NAMALWA (cell line): ENCODE measurements at regions not wholly inside any gene's neighbourhood (a gene's known extent, or its start where the extent isn't known, plus 50 kb on each side); places are given as distances from the start of the nearest gene placed in this dataset.

Experiments used
- DNase-seq: peaks from one replicate; pipeline ENCODE4 v3.0.0-alpha.2; 2015; ENCODE audit warnings: low spot score

DNA sequence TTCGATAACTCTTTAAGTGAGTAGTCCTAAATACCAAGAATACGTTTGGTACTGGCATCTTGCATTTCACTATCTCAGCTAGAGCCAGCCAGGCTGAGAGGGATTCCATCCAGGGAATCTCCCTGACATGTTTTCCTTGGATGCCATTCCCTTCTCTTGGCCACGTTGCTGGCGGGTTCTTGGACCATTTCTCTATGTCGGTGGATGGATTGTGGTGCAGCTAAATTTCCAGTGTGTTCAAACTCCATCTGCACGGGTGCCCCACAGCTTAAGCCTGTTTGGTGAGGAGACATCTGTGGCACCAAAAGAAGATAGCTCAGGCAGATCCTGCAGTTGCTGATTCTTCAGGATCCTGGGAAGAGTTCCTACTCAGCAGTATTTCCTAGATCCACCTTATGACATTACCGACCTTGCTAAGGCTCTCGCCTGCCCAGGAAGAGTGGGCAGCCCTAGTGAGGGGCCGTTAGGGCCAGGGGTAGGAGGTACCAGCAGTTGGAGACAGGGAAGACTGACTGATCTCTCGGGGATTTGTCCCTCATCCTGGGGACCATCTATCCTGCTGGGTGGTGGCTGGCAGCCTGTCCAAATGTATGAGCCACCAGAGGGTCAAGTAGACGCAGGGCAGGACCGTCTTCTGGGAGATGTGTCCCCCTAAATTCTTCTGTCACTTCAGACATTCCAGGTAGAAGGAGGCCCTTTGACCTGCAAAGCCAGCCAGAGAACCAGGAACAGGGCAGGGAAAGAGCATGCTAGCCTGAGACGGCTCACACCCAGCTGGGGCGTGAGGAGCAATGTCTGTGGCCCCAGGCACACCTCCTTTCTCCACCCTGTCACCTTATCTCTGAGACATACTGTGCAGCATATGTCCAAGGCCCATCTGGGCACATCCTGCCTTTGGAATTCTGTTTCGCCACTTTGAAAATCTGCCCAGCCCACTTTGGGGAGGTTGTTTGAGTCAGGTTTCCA, 72.6 kb upstream of the CAPRIN2 start:
- no peak for DNase-seq

DNA sequence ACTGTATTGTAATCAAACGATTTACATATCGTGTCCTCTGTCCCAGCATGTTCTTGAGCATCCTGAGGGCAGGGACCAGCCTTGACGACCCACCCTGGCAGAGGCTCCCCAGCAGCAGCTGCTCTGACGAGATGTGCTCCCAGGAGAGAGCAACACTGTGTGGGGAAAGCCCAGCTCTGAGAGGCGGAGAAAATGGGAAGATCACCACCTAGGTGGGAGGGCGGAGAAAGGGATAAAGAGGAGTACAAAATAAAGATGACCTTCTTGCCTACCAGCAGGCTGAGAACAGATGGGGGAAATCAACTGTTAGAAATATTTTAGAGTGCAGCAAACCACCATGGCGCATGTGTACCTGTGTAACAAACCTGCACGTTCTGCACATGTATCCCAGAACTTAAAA, 71.5 kb upstream of the CAPRIN2 start:
- DNase-seq, result no peak

DNA sequence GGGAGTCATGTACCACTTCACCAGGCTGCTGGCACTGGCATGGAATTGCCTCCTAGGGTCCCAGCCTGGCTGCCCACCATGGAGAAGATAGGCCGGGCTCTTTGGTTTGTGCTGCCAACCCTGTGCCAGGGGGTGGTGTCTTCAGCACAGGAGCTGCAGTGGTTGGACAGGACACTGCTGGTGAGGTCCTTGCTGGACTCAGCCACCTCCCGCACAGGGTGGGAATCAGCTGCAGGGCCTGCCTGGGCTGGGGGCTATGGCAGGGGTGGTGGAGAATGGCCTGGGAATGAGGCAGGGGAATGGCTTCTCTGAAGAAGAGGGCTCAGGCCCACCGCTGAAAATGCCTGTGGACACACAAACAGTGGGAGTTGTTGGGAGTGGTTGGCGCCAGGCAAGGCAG, 70.6 kb upstream of the CAPRIN2 start:
- DNase-seq, result no peak

DNA sequence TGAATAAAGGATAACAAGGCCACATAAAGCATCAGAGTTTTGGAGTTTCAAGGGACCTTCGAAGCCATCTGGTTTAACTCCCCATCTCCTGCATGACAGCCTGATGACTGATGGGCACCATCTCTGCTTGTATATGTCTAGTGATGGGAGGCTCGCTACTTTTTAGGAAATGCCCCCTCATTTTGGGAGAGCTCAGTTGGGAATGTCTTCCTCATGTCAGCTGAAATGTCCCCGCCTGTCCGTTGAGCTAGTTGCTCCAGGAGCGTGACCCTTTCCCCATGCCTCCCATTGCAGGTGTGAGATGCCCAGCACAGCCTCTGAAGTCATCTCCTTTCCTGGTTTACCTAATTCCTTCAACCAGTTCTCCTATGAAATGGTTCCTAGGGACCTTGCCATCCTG, 69.6 kb upstream of the CAPRIN2 start:
- DNase-seq, result no peak

DNA sequence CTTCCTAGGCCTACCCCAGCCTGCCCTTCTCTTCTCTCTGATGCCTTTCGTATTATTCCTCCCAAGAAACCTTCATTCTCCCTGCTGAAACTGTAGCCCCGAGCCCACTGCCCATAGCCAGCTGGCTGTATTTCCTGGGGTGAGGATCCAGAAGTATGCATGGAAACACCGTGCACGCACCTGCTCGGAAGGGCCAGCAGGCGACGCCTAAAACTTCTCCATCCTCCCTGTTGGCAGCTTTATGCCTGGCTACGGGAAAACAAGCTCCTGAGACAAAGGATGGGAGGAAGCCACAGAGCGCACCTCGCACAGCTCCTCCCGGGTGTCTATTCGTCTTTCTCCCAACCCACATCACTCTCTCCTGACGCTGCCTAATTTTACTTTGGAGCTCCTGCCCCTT, 69.0 kb upstream of the CAPRIN2 start:
- no peak for DNase-seq

DNA sequence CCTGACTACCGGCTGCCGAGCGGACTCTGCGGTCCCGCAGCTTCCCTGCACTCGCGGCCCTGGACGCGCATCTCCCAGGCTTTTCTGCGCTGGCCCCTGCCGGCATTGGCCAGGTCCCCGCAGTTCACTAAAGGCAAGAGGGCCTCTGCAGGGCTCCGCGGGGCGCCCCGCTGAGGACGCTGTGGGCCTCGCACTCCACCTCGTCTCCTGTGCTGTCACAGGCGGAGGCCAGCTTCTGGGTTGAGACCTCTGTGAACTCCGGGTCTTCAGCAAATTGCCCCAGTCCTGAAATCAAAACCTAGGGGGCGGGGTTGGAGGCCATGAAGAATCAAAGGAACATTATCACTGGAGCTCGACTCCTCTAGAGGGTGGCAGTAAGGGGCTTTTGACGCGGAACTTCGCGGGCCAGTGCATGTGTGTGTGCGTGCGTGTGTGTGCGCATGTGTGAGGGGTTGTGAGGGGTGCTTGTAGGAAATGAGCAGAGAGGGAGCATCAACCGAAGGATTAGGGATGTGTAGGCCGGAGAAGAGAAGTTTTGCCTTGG, 68.5 kb upstream of the CAPRIN2 start:
- DNase-seq, result no peak

DNA sequence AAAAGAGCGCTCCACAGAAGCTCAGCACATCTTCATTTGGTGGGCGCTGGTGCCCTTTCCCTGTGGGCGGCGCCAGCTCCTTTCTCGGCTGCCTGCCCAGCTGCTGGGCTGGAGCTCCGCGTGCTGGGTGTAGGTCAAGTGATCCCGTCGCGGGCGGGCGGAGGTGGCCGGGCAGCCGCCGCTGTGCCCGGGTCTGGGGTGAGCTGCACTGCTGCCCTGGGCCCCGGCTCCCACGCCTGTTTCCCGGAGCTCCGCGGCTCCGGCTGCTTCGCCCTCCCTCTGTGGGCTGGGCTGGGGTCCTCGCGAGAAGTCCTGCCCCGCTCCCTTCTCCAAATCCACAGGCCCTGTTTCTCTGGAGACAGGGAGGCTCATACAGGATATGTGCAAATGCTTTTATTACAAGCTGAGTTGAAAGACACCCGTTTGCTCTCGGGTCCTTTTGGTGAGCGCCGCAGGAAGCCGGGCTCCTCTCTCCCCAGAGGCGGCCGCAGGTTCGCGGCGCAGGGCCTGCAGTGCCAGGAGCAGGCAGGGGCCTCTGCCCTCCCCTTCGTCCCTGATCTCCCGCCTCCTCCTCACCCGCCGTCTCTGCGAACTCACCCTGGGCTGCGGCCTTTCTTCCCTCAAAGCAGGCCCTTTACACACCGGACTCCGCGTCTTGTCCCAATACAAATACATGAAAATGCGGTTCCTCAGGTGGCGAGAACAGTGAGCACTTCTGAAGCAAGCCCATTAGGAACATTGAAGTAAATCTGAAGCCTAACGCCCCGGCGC, 67.8 kb upstream of the CAPRIN2 start:
- DNase-seq, result no peak

DNA sequence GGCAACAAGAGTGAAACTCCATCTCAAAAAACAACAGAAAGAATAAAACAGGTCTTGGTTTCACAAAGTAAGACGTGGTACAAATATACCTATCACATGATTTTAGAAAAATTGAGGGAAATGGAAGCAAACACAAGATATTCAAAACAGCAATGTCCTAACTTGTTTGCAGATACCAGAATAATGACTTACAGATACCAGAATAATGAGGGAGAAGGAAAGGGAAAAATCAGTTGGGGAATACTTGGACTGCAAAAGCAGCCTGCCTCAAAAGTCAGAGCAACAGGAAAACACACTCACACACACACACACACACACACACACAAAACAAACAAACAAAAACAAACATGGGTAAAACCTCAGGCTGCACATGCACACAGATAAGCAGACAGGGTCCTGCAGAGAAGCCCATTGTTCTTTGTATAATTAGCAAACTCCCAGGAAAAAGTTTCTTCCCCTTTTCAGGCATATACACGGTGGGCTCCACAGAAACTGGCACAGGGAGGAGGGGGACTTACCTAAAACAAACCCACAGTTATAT, 65.7 kb upstream of the CAPRIN2 start:
- DNase-seq, result no peak

DNA sequence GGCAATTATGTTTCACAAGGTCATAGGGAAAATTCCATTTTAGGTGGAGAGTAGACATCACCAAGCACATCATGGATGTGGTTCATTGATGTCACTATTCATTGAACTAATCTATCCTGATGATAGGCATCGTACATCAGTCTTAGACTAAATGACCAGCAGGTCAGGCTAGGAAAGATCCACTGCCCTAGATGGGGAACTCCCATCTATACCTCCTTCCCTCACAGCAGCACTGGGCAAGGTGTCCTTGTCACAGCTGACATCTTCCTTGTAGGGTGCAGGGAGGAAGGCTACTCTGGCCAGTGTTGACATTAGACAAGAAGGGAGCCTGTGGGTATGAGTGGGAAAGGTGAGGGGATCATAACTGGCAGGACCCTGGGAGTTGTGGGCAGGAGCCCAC, 63.8 kb upstream of the CAPRIN2 start:
- no peak for DNase-seq

DNA sequence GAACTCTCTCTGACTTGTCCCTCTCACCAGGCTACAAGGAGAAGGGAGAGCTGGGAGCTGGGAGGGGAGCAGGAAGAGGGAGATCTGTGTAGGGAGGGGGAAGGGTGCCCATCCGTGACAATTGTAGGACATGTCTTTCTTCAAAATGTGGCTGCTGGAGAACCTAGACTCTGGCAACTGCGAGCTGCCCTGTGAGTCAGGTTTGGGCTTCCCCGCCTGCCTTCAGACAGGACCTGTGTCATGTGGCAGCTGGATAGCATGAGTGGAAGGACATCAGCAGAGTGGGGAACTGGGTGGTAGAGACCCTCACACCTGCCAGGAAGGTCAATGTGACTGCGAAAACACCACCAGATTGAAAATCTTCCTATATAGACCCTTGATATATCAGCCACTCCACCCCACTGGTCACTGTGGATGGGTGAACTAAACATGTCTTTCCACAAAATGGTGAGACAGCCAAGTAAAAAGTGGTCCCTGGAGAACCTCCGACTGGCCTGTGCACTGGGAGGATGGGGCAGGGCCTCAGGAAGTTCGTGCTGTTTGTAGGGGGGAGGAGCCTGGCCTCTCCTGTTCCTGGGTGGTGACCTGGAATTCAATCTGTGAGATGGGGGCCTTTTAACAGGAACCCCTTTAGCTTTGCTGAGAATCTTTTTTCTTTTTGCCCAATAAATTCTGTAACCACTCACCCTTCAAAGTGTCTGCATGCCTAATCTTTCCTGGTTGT, 62.2 kb upstream of the CAPRIN2 start:
- DNase-seq, result no peak

DNA sequence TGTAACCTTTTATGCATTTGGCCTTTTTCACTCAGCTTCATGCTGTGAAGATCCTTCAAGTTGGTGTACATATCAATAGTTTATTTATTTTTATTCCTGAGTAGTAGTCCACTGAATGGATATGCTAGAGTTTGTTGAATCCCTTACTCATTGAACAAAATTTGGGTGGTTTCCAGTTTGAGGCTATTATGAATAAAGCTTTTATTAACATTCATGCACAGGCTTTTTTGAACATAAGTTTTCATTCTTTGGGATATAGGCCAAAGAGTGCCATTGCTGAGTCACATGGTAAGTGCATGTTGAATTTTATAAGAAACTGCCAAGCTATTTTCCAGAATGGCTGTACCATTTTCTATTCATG, 59.5 kb upstream of the CAPRIN2 start:
- no peak for DNase-seq

DNA sequence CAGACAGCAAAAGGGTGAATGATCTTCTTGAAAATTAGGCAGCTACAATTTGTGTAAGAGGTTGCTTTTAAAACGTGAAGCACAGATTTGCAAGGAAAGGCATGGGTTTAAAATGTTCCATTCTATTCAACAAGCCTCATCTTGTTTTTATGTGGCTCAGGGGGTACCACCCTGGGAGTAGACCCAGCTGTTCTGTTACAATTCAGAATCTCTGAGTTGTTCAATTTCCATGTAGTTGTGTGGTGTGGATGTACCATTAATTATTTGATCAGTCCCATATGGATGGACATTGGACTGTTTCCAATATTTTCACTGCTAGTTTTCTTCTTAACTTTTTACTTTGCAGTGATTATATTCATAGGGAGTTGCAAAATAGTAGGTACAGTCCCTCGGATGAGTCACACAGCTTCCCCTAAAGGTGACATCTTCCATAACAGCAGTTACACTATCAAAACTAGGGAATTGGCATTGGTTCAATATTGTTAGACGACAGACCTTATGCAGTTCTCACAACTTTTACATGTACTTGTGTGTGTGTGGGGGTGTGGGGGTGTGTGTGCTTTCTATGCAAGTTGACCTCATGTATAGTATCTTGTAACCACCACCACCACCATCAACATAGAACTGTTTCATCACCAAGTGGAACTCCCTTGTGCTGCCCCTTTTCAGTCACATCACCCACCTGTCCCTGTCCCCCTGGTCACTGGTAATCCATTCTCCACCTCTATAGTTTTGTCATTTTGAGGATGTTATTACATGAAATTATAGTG, 59.0 kb upstream of the CAPRIN2 start:
- DNase-seq, result no peak

DNA sequence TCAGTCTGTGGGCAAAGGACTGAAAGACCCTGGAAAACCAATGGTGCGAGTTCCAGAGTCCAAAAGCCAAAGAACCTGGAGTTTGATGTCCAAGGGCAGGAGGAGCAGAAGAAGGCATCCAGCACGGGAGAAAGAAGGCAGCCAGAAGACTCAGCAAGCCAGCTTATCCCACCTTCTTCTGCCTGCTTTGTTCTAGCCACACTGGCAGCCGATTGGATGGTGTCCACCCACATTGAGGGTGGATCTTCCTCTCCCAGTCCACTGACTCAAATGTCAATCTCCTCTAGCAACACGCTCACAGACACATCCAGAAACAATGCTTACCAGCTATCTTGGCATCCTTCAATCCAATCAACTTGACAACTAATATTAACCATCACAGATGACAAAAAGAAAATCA, 57.2 kb upstream of the CAPRIN2 start:
- DNase-seq, result no peak

DNA sequence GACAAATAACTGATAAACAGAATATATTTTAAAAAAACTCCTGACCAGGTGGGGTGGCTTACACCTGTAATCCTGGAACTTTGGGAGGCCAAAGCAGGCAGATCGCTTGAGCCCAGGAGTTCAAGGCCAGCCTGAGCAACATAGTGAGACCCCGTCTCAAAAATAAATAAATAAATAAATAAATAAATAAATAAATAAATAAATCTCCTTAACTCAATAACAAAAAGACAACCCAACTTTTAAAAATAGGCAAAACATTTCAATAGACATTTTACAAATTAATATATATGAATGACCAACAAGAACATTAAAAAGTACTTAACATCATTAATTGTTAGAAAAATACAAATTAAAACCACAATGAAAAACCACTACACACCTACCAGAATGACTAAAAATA, 56.2 kb upstream of the CAPRIN2 start:
- no peak for DNase-seq

DNA sequence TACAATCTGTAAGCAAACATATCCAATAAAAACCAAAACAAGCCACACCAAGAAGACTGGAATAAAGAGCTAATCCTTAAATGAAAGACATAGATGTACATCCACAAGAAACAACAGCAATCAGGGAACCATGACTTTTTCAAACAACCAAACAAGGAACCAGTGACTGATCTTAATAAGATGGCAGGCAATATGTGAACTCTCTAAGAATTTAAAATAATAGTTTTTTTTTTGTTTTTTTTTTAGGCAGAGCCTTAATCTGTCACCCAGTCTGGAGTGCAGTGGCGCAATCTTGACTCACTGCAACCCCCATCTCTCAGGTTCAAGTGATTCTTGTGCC, 52.9 kb upstream of the CAPRIN2 start:
- DNase-seq, result no peak

DNA sequence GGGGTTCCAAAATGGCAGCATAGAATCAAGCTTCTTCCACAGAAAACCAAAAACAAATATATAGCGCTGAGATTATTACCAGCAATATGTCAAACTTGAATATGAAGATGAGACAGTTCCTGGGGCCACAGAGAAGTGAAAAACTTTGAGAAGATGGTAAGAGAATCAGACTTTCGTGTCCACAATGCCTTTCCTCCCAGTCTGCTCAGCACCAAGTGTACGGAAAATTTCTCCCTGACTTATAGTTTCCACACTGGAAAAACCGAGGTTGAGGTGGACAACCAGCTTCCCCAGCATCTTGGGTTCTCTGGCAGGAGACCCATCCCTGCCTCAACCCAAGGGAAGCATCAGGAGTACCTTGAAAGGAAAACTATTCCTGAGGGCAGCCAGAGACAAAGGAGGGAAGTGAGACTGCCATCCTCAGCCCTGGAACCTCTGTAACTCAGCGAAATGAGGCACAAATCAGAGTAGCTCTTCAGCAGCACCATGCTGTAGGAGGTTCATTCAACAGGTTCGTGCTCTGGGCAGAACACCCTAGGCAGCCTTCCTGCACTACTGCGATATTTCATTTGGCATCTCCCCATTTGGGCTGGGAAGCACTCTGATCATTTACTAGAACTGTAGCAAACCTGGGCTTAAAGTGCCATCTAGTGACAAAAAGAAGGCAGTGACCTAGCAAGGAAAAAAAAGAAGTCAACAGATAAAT, 52.4 kb upstream of the CAPRIN2 start:
- DNase-seq, result peak; percentile 75

DNA sequence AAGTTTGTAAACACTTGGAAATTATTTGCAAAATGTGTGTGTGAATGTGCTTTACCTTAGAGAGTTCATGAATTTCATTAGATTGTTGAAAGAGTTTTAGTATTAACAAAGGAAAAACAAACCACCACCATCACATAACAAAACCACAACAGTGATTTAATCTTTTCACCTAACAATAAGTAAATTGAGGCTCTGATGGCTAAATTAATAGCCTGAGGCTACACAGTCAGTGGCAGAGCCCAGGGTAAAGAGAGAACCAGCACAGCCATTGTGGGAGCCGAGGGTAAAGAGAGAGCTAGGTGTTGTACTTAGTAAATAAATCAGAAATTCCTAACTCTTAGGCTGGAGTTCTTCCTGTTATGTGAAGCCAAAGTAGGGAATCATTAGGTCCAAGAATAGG, 51.2 kb upstream of the CAPRIN2 start:
- DNase-seq, result no peak
